Posterior vena cava (tissue), 2 donors: ENCODE measurements at regions not wholly inside any gene's neighbourhood (a gene's known extent, or its start where the extent isn't known, plus 50 kb on each side); places are given as distances from the start of the nearest gene placed in this dataset.

Source experiments
- DNase-seq: peaks from one replicate; pipeline ENCODE4 v3.0.0-alpha.2; 2020; ENCODE audit warnings: low spot score
- intact Hi-C, 2 donors: fragments of 100-400 bp; cut with DNase I; formaldehyde crosslinking; loops; one replicate each; pipeline versions ENCODE4 v1.14.1 to v1.14.2; 2022 to 2023
- donor health status: DM: yes; HTN: yes; CAD: no.
- donor health status: DM: yes; HTN: yes; CAD: no.

GRCh38 chr4:123298261-123298660 lies 98.3 kb upstream of the SPRY1 start:
- intact Hi-C loops = no loop called here
- DNase-seq = no peak

GRCh38 chr4:123298801-123299200 lies 97.8 kb upstream of the SPRY1 start:
- intact Hi-C loops = no loop called here
- DNase-seq = no peak

- intact Hi-C loops = no loop called here
- DNase-seq = no peak
Observed at GRCh38 chr4:123299212-123299691, 97.3 kb upstream of the SPRY1 start.

- no peak for DNase-seq
- intact Hi-C loops = no loop called here
Observed at GRCh38 chr4:123300222-123301039, 96.2 kb upstream of the SPRY1 start.

GRCh38 chr4:123301923-123302322 lies 94.7 kb upstream of the SPRY1 start:
- intact Hi-C loops = no loop called here
- DNase-seq = no peak

- intact Hi-C loops = no loop called here
- DNase-seq = no peak
Observed at GRCh38 chr4:123304151-123304964, 92.2 kb upstream of the SPRY1 start.

- intact Hi-C loops = no loop called here
Observed at GRCh38 chr4:123305736-123306135, 90.9 kb upstream of the SPRY1 start.

GRCh38 chr4:123306769-123307168 lies 89.8 kb upstream of the SPRY1 start:
- no peak for DNase-seq
- intact Hi-C loops = no loop called here

More at GRCh38 chr4:123305736-123306135, 90.9 kb upstream of the SPRY1 start:
- DNase-seq = no peak

GRCh38 chr4:123308667-123309066 lies 87.9 kb upstream of the SPRY1 start:
- no peak for DNase-seq
- intact Hi-C loops = no loop called here

- no peak for DNase-seq
- intact Hi-C loops = no loop called here
Observed at GRCh38 chr4:123312116-123312515, 84.5 kb upstream of the SPRY1 start.

GRCh38 chr4:123312951-123313592 lies 83.5 kb upstream of the SPRY1 start:
- intact Hi-C loops = no loop called here
- DNase-seq = no peak

GRCh38 chr4:123315617-123316016 lies 81.0 kb upstream of the SPRY1 start:
- intact Hi-C loops = no loop called here
- DNase-seq = no peak

GRCh38 chr4:123317211-123317610 lies 79.4 kb upstream of the SPRY1 start:
- DNase-seq = no peak
- intact Hi-C loops = no loop called here

GRCh38 chr4:123319639-123320038 lies 77.0 kb upstream of the SPRY1 start:
- DNase-seq = no peak
- intact Hi-C loops = no loop called here

- intact Hi-C loops = no loop called here
- no peak for DNase-seq
Observed at GRCh38 chr4:123323998-123324397, 72.6 kb upstream of the SPRY1 start.

GRCh38 chr4:123325241-123325681 lies 71.3 kb upstream of the SPRY1 start:
- DNase-seq = no peak
- intact Hi-C loops = no loop called here

GRCh38 chr4:123327346-123327745 lies 69.2 kb upstream of the SPRY1 start:
- intact Hi-C loops = no loop called here
- no peak for DNase-seq

- DNase-seq = no peak
- intact Hi-C loops = no loop called here
Observed at GRCh38 chr4:123327846-123328429, 68.7 kb upstream of the SPRY1 start.

- no peak for DNase-seq
- intact Hi-C loops = no loop called here
Observed at GRCh38 chr4:123338715-123339114, 57.9 kb upstream of the SPRY1 start.
